MM.1S (cell line): ENCODE measurements at regions not wholly inside any gene's neighbourhood (a gene's known extent, or its start where the extent isn't known, plus 50 kb on each side); places are given as distances from the start of the nearest gene placed in this dataset.

Experiments
- DNase-seq: peaks from one replicate; pipeline ENCODE4 v3.0.0-alpha.2; 2015
- H2AFZ ChIP-seq: fragments of 300-600 bp; sonication (generic); 2 replicates; pipeline ENCODE4 v1.6.0; 2016; ENCODE audit warnings: antibody characterized with exemption, low read length
- H3F3A ChIP-seq: fragments of 300-600 bp; sonication (generic); 2 replicates; pipeline ENCODE4 v1.6.1; 2016; ENCODE audit warnings: mild to moderate bottlenecking, antibody characterized with exemption, low read length, moderate library complexity, mixed read lengths; ENCODE audit not compliant: insufficient read depth
- H3K27ac ChIP-seq: fragments of 300-600 bp; sonication (generic); 2 replicates; pipeline ENCODE4 v1.5.1; 2016; ENCODE audit warnings: mild to moderate bottlenecking, low read length
- H3K27me3 ChIP-seq: fragments of 300-600 bp; sonication (generic); replicated peaks from 2 replicates; pipeline ENCODE4 v1.6.0; 2016; ENCODE audit warnings: low read length; ENCODE audit not compliant: insufficient read depth
- H3K36me3 ChIP-seq: fragments of 300-600 bp; sonication (generic); replicated peaks from 2 replicates; pipeline ENCODE4 v1.6.1; 2016; ENCODE audit warnings: mild to moderate bottlenecking, low read length, mixed read lengths; ENCODE audit not compliant: insufficient read depth
- H3K4me1 ChIP-seq: fragments of 300-600 bp; sonication (generic); 2 replicates; pipeline ENCODE4 v1.6.1; 2016; ENCODE audit warnings: low read length, mixed read lengths
- H3K4me2 ChIP-seq: fragments of 300-600 bp; sonication (generic); 2 replicates; pipeline ENCODE4 v1.6.0; 2016; ENCODE audit warnings: low read depth, low read length
- H3K4me3 ChIP-seq: fragments of 300-600 bp; sonication (generic); 2 replicates; pipeline ENCODE4 v1.5.1; 2016; ENCODE audit warnings: low read length, mixed read lengths
- H3K79me2 ChIP-seq: fragments of 300-600 bp; sonication (generic); 2 replicates; pipeline ENCODE4 v1.6.1; 2016; ENCODE audit warnings: mixed run types, low read length, mixed read lengths
- H3K9ac ChIP-seq: fragments of 300-600 bp; sonication (generic); 2 replicates; pipeline ENCODE4 v1.6.1; 2016; ENCODE audit warnings: low read length, mixed read lengths
- H3K9me2 ChIP-seq: fragments of 300-600 bp; sonication (generic); replicated peaks from 2 replicates; pipeline ENCODE4 v1.6.1; 2016; ENCODE audit warnings: mild to moderate bottlenecking, low read length, mixed read lengths; ENCODE audit not compliant: insufficient read depth
- H3K9me3 ChIP-seq: fragments of 300-600 bp; sonication (generic); replicated peaks from 2 replicates; pipeline ENCODE4 v1.6.1; 2016; ENCODE audit warnings: mild to moderate bottlenecking, low read length, mixed read lengths; ENCODE audit not compliant: insufficient read depth
- H4K20me1 ChIP-seq: fragments of 300-600 bp; sonication (generic); 2 replicates; pipeline ENCODE4 v1.6.1; 2016; ENCODE audit warnings: mild to moderate bottlenecking, low read length, moderate library complexity, mixed read lengths; ENCODE audit not compliant: insufficient read depth
- EZH2 ChIP-seq: fragments of 300-600 bp; sonication (generic); optimal IDR thresholded peaks from 2 replicates; pipeline ENCODE3; 2017; ENCODE audit warnings: low read depth, mild to moderate bottlenecking, antibody characterized with exemption, low read length, mixed read lengths
- EZH2phosphoT487 ChIP-seq: fragments of 300-600 bp; sonication (generic); IDR thresholded peaks from 2 replicates; pipeline ENCODE4 v1.6.1; 2018; ENCODE audit warnings: antibody characterized with exemption, low read length
- TF ChIP-seq, protein P1 (sequence below): fragments of 300-600 bp; sonication (generic); IDR thresholded peaks from 2 replicates; pipeline ENCODE4 v1.5.1; 2016; ENCODE audit warnings: antibody characterized with exemption, low read length, mixed read lengths

DNA sequence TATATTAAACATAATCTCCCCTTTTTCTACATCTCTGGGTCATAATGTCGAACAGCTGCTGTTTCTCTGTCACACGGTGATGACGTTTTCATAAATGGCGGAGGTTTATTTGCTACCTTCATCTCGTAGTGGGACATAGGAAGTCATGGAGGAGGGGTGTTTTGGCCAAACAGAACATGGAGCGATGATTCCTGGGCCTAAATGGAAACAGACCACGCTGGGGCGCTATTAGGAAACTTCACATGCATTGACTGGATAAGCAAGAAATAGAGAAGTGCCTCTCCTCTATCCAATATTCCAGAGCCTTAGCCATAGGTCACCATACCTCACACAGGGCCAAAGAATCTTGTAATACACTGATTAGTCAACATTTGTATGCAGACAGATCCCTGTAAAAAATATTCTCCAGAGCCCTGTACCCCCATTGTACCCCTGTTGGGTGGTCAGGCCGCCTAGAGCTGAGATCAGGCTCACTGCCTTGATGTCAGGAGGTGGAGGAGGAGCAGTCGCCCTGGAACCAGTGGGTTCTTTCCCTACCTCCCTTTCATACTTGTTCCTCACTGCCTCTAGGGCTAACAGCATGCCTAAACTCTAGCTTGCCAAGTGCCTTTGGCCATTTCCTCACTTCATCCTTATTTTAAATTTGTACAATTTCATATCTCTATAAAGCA is 77.8 kb upstream of the SPIN1 start:
- Histone ChIP-seq H3K9ac (no peak overlapping the region), H4K20me1 (no peaks in the 10 kb centered on the region), H3K4me3 (no peak overlapping the region), H3K36me3 (no peaks in the 10 kb centered on the region), H3K27ac (no peak overlapping the region), H3K79me2 (no peaks in the 10 kb centered on the region), H3K9me2 (no peaks in the 10 kb centered on the region), H3K4me1 (no peaks in the 10 kb centered on the region), H2AFZ (no peak overlapping the region), H3K9me3 (no peaks in the 10 kb centered on the region), H3K27me3 (no peaks in the 10 kb centered on the region), H3K4me2 (no peak overlapping the region), H3F3A (no peaks in the 10 kb centered on the region)
- no peak for DNase-seq
- no peak for TF ChIP-seq EZH2
- TF ChIP-seq EZH2phosphoT487: no peak
- TF ChIP-seq, protein P1, sequence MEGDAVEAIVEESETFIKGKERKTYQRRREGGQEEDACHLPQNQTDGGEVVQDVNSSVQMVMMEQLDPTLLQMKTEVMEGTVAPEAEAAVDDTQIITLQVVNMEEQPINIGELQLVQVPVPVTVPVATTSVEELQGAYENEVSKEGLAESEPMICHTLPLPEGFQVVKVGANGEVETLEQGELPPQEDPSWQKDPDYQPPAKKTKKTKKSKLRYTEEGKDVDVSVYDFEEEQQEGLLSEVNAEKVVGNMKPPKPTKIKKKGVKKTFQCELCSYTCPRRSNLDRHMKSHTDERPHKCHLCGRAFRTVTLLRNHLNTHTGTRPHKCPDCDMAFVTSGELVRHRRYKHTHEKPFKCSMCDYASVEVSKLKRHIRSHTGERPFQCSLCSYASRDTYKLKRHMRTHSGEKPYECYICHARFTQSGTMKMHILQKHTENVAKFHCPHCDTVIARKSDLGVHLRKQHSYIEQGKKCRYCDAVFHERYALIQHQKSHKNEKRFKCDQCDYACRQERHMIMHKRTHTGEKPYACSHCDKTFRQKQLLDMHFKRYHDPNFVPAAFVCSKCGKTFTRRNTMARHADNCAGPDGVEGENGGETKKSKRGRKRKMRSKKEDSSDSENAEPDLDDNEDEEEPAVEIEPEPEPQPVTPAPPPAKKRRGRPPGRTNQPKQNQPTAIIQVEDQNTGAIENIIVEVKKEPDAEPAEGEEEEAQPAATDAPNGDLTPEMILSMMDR: no peak

DNA sequence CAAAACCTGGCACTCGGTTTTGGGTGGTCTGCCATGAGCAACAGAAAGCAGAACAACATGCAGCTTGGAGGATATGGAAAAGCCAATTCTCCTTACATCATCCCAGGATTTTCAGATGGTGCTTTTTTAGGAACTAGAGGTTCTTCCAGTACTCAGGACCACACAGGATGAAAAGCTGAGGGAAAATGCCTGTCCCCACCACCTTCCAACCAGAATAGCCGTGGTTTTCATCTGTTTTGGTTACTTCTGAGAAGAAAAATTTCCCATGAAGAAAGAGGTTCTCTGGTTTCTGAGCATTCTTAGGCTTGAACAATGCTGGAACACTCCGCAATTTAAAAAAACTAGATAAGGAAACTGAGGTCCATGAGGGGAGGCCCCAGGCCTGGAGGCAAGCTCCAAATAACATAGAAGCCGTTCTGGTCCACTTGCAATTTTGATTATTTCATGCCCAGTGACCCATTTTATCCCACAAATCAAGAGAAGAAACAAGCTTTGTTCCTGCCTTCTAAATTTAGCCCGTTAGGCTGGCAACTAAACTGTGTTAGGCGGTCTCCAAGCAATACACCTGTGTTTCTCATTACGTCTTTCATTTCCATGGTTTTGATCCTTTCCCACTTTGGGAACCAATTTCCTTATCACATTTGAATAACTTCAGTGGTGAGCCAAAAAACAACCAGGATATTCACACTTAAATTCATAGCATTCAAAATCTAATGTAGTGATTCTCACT is 79.2 kb upstream of the SPIN1 start:
- H2AFZ ChIP-seq: no peak overlapping the region
- H3K9ac ChIP-seq: no peak overlapping the region
- no peak for DNase-seq

DNA sequence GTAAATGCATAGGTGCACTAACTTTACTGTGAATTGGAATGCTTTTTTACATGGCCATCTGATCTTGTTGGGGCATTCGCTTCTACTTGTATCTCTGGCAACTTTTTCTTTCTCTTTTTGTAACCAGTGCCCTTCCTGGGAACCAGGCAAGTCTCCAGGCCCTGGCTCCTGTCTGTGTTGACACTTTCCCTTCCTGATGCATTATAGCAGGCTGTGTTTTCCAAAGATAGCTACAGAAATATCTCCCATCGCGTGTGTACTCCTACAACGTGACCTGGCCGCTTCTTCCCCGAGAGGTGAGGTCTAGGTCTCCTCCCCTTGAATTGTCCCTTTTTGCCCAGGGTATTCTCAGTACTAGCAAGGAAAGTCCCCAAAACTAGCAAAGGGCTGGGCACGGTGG is 81.1 kb upstream of the SPIN1 start:
- no peaks in the 10 kb centered on the region for H3K79me2 ChIP-seq
- H3K4me1 ChIP-seq: no peaks in the 10 kb centered on the region
- no peaks in the 10 kb centered on the region for H3K36me3 ChIP-seq
- H3K9ac ChIP-seq: no peak overlapping the region
- H3F3A ChIP-seq: no peaks in the 10 kb centered on the region
- H3K9me3 ChIP-seq: no peaks in the 10 kb centered on the region
- no peak overlapping the region for H3K4me3 ChIP-seq
- H3K4me2 ChIP-seq: no peak overlapping the region
- H3K27me3 ChIP-seq: no peaks in the 10 kb centered on the region
- DNase-seq: no peak
- no peaks in the 10 kb centered on the region for H4K20me1 ChIP-seq
- no peak overlapping the region for H3K27ac ChIP-seq
- H3K9me2 ChIP-seq: no peaks in the 10 kb centered on the region
- no peak overlapping the region for H2AFZ ChIP-seq
- TF ChIP-seq EZH2phosphoT487 (no peak), EZH2 (no peak)
- TF ChIP-seq, protein P1: no peak

More for the DNA sequence above, 79.2 kb upstream of the SPIN1 start:
- no peak overlapping the region for H3K4me2 ChIP-seq
- no peaks in the 10 kb centered on the region for H3K9me3 ChIP-seq
- no peaks in the 10 kb centered on the region for H3K9me2 ChIP-seq
- H3K4me1 ChIP-seq: no peaks in the 10 kb centered on the region
- H4K20me1 ChIP-seq: no peaks in the 10 kb centered on the region
- H3F3A ChIP-seq: no peaks in the 10 kb centered on the region
- no peaks in the 10 kb centered on the region for H3K79me2 ChIP-seq
- no peak overlapping the region for H3K27ac ChIP-seq
- no peaks in the 10 kb centered on the region for H3K27me3 ChIP-seq
- no peak overlapping the region for H3K4me3 ChIP-seq
- H3K36me3 ChIP-seq: no peaks in the 10 kb centered on the region
- TF ChIP-seq EZH2: no peak
- TF ChIP-seq EZH2phosphoT487: no peak
